ENCODE measurements at regions not wholly inside any gene's neighbourhood (a gene's known extent, or its start where the extent isn't known, plus 50 kb on each side); places are given as distances from the start of the nearest gene placed in this dataset.
"Not testable (repeated sequence)": the region's sequence is repeated elsewhere in the genome, so short reads cannot be mapped to it uniquely, and the experiment has no call there.

DNA sequence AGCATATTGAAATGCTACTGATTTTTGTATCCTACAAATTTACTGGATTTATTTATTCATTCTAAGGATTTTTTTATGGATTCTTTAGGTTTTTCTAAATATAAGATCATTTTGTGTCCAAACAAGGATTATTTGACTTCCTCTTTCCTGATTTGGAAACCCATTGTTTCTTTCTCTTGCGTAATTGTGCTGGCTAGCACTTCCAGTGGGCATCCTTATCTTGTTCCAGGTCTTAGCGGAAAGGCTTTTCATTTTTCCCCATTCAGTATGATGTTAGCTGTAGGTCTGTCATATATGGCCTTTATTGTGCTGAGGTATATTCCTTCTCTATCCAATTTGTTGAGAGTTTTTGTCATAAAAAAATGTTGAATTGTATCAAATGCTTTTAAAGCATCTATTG lies 57.2 kb upstream of the RHOJ start:
- no peak overlapping the region for H3K4me3 ChIP-seq (ENCODE audit: low read length)
- no peak for DNase-seq (ENCODE audit: low read depth, low spot score)

DNA sequence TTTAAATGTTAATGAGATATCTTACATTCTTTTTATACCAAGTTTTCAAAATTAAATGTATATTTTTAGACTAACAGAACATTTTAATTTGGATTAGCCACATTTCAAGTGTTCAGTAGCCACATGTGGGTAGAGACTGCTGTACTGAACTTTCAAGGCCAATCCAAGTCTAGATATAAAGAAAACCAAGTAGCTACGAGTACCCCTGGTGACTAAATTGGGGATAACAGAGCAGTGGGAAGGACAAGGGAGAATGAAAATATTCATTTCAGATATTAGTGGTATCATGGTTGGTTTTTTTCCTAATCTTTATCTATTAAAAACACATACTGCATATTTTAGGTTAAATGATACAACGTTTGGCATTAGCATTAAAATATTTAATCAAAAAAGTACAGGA lies 69.4 kb upstream of the RHOJ start:
- no peak overlapping the region for H3K4me3 ChIP-seq (ENCODE audit: low read length)
- peak; percentile 2 for DNase-seq (ENCODE audit: low read depth, low spot score)

DNA sequence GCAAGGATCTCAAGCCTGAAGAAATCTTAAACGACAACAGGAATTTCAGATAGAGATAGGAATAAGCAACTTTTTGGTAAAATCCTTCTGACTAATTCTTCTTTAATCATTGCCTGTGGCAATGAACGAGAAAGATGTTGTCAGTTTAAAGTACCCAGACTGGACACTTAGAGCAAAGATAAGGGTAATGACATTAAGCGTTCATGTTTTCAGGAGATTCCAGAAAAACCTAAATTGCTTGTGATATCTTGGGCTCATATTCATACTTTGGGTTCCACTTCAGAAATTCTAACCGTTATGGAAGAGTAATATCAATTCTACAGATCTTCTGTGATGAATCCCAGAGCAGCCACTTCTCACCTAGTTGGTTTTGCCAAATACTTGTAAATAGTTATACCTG lies 73.7 kb upstream of the RHOJ start:
- DNase-seq (ENCODE audit: low read depth, low spot score), result no peak
- H3K4me3 ChIP-seq (ENCODE audit: low read length), result no peak overlapping the region

DNA sequence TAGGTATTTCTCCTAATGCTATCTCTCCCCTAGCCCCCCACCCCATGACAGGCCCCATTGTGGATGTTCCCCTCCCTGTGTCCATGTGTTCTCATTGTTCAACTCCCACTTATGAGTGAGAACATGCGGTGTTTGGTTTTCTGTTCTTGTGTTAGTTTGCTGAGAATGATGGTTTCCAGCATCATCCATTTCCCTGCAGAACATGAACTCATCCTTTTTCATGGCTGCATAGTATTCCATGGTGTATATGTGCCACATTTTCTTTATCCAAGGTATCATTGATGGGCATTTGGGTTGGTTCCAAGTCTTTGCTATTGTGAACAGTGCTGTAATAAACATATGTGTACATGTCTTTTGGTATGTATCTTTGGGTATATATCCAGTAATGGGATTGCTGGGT lies 61.2 kb upstream of the KCNH5 start:
- H3K4me3 ChIP-seq (ENCODE audit: low read length); DNase-seq (ENCODE audit: low read depth, low spot score): not testable (repeated sequence)

DNA sequence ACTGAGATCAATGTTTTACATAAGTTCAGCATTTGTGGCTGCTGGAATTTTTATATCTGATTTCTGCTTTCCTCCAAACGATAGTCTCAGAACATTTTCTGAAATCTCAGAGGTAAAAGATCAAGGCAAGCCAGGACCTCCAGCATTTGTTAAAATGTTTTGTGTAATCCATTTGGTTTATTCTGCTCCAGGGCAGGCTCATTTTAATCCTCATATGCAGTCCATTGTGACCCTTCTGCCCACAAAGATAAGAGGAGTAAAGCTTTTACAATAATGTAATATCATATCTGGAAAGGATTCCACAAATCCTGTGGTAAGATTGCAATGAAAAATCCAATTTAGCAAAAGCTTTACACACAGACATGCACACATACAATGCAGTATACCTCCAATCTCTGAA lies 55.3 kb upstream of the KCNH5 start:
- no peak overlapping the region for H3K4me3 ChIP-seq (ENCODE audit: low read length)

GRCh38 chr14:63096186-63096585 lies 50.9 kb upstream of the KCNH5 start:
- H3K4me3 ChIP-seq (ENCODE audit: low read length), result no peak overlapping the region
- no peak for DNase-seq (ENCODE audit: low read depth, low spot score)

More for the DNA sequence above, 55.3 kb upstream of the KCNH5 start:
- no peak for DNase-seq (ENCODE audit: low read depth, low spot score)

Data from Jurkat, Clone E6-1 (cell line).